ENCODE measurements at regions not wholly inside any gene's neighbourhood (a gene's known extent, or its start where the extent isn't known, plus 50 kb on each side); places are given as distances from the start of the nearest gene placed in this dataset.
"Not testable (repeated sequence)": the region's sequence is repeated elsewhere in the genome, so short reads cannot be mapped to it uniquely, and the experiment has no call there.

GRCh38 chr4:162494935-162495334, 331.1 kb upstream of the FSTL5 start:
- WGBS, 2 donors, result 33 to 65% methylated on average over 2 of the region's 2 CpGs

GRCh38 chr4:162485486-162485885, 321.7 kb upstream of the FSTL5 start:
- H3K27me3 ChIP-seq, result no peaks in the 10 kb centered on the region
- H3K4me1 ChIP-seq, result no peaks in the 10 kb centered on the region
- no peaks in the 10 kb centered on the region for H3K36me3 ChIP-seq
- H3K9me3 ChIP-seq, result no peaks in the 10 kb centered on the region
- WGBS, 2 donors, result 79 to 85% methylated on average over 6 of the region's 6 CpGs
- H3K4me3 ChIP-seq, result no peak overlapping the region
- DNase-seq, result no peak
- intact Hi-C loops (cut with DNase I), result no loop called here
- no peak for TF ChIP-seq POLR2AphosphoS5 (IDR thresholded peaks at IDR 0.05)
- no peak overlapping the region for H3K27ac ChIP-seq

More at GRCh38 chr4:162494935-162495334, 331.1 kb upstream of the FSTL5 start:
- H3K27me3 ChIP-seq, result peaks cover 0 to 3% (median 0%) of the 10 kb centered on the region in 3 donors
- intact Hi-C loops (cut with DNase I), result loop anchor here (5.0 kb wide), 1 partner anchor 1047 kb away; no protein-coding TSS in a partner anchor
- no peak overlapping the region for H3K27ac ChIP-seq
- H3K4me1 ChIP-seq, result no peaks in the 10 kb centered on the region
- H3K4me3 ChIP-seq, result no peak overlapping the region
- DNase-seq, result no peak
- TF ChIP-seq, protein P1, sequence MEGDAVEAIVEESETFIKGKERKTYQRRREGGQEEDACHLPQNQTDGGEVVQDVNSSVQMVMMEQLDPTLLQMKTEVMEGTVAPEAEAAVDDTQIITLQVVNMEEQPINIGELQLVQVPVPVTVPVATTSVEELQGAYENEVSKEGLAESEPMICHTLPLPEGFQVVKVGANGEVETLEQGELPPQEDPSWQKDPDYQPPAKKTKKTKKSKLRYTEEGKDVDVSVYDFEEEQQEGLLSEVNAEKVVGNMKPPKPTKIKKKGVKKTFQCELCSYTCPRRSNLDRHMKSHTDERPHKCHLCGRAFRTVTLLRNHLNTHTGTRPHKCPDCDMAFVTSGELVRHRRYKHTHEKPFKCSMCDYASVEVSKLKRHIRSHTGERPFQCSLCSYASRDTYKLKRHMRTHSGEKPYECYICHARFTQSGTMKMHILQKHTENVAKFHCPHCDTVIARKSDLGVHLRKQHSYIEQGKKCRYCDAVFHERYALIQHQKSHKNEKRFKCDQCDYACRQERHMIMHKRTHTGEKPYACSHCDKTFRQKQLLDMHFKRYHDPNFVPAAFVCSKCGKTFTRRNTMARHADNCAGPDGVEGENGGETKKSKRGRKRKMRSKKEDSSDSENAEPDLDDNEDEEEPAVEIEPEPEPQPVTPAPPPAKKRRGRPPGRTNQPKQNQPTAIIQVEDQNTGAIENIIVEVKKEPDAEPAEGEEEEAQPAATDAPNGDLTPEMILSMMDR (IDR thresholded peaks at IDR 0.05), result no peak
- TF ChIP-seq EP300 (IDR thresholded peaks at IDR 0.05), result no peak
- no peak for TF ChIP-seq POLR2AphosphoS5 (IDR thresholded peaks at IDR 0.05)
- no peak for TF ChIP-seq POLR2A (IDR thresholded peaks at IDR 0.05)
- no peaks in the 10 kb centered on the region for H3K9me3 ChIP-seq
- H3K36me3 ChIP-seq, result no peaks in the 10 kb centered on the region

DNA sequence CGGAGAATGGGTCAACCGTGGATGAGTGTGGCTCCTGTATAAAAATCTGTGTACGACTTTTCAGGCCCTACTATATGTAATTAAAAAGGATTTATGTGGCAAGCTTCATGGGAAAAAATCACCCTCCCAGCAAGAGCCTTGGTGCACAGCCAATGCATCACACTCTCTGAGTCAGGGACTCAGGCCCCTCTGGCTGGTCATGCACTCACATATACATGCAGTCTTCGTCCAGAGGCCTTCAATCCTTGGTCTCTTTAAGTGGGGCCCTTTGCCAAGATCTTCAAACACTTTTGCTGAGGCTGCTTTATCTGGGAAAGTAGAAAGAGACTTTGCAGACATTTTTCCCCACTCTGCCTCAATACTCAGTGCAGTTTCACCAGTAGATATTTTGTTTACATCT, 311.4 kb upstream of the FSTL5 start:
- no peaks in the 10 kb centered on the region for H3K9me3 ChIP-seq
- no peaks in the 10 kb centered on the region for H3K36me3 ChIP-seq
- no peaks in the 10 kb centered on the region for H3K4me1 ChIP-seq
- 72 to 80% methylated on average over 4 of the region's 4 CpGs for WGBS, 2 donors
- H3K27me3 ChIP-seq, result no peaks in the 10 kb centered on the region
- no peak overlapping the region for H3K27ac ChIP-seq
- no peak for TF ChIP-seq EP300 (IDR thresholded peaks at IDR 0.05)
- TF ChIP-seq POLR2AphosphoS5 (IDR thresholded peaks at IDR 0.05), result no peak
- TF ChIP-seq POLR2A (IDR thresholded peaks at IDR 0.05), result no peak
- TF ChIP-seq, protein P1 (IDR thresholded peaks at IDR 0.05), result no peak
- H3K4me3 ChIP-seq, result no peak overlapping the region
- intact Hi-C loops (cut with DNase I), result no loop called here
- no peak for DNase-seq

GRCh38 chr4:162469977-162470376, 306.2 kb upstream of the FSTL5 start:
- TF ChIP-seq POLR2A (IDR thresholded peaks at IDR 0.05) (no peak), EP300 (IDR thresholded peaks at IDR 0.05) (no peak), POLR2AphosphoS5 (IDR thresholded peaks at IDR 0.05) (no peak)
- TF ChIP-seq, protein P1 (IDR thresholded peaks at IDR 0.05), result no peak
- intact Hi-C loops (cut with DNase I), result no loop called here
- no peak for DNase-seq

GRCh38 chr4:162465356-162465755, 301.6 kb upstream of the FSTL5 start:
- H3K27me3 ChIP-seq; H3K9me3 ChIP-seq; intact Hi-C loops (cut with DNase I); H3K4me3 ChIP-seq; H3K27ac ChIP-seq; DNase-seq; H3K4me1 ChIP-seq; H3K36me3 ChIP-seq: not testable (repeated sequence)
- WGBS, 2 donors, result 96 to 98% methylated on average over 1 of the region's 1 CpG

More at GRCh38 chr4:162469977-162470376, 306.2 kb upstream of the FSTL5 start:
- no peaks in the 10 kb centered on the region for H3K9me3 ChIP-seq
- H3K27ac ChIP-seq, result no peak overlapping the region
- no peaks in the 10 kb centered on the region for H3K27me3 ChIP-seq
- H3K4me3 ChIP-seq, result no peak overlapping the region
- no peaks in the 10 kb centered on the region for H3K4me1 ChIP-seq
- no peaks in the 10 kb centered on the region for H3K36me3 ChIP-seq

GRCh38 chr4:162461952-162462351, 298.2 kb upstream of the FSTL5 start:
- H3K4me1 ChIP-seq, result no peaks in the 10 kb centered on the region
- TF ChIP-seq EP300 (IDR thresholded peaks at IDR 0.05) (no peak), POLR2A (IDR thresholded peaks at IDR 0.05) (no peak), POLR2AphosphoS5 (IDR thresholded peaks at IDR 0.05) (no peak)
- TF ChIP-seq, protein P1 (IDR thresholded peaks at IDR 0.05), result no peak
- no peak overlapping the region for H3K4me3 ChIP-seq
- intact Hi-C loops (cut with DNase I), result no loop called here
- no peak overlapping the region for H3K27ac ChIP-seq
- H3K36me3 ChIP-seq, result no peaks in the 10 kb centered on the region
- WGBS, 2 donors, result 9 to 51% methylated on average over 1 of the region's 1 CpG
- H3K27me3 ChIP-seq, result no peaks in the 10 kb centered on the region
- DNase-seq, result no peak
- no peaks in the 10 kb centered on the region for H3K9me3 ChIP-seq
